ENCODE measurements at regions not wholly inside any gene's neighbourhood (a gene's known extent, or its start where the extent isn't known, plus 50 kb on each side); places are given as distances from the start of the nearest gene placed in this dataset.

DNA sequence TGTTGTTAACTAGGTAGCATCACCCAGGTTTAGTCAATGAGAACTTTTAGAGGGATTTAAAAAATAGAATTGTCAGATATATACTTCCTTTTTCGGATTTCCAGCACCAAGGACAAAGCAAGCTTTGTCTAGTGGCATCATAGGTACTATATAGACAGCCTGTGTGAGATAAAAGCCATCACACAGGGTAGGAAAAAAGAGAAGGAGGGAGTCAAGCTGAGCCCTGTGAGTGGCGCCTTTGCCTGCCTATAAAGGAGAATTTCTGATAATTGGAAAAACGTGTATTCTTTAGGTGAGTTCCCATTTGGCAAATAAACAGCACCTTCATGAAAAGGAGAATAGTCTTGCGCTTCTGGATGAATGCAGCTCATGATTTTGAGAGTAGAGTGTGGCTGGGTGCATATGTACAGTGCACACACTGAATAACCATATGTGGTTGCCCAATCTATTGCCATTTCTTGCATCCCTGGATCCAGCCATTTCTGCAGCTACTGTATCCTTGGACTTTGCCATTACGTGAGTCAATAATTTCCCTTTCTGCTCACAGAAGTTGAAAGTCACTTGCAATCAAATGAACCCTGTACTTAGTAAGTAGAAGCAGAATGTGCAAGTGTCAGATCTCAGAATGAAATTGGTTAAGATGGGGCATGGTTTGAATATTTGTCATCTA is 559.9 kb upstream of the MEX3C start:
- TF ChIP-seq, protein P1, sequence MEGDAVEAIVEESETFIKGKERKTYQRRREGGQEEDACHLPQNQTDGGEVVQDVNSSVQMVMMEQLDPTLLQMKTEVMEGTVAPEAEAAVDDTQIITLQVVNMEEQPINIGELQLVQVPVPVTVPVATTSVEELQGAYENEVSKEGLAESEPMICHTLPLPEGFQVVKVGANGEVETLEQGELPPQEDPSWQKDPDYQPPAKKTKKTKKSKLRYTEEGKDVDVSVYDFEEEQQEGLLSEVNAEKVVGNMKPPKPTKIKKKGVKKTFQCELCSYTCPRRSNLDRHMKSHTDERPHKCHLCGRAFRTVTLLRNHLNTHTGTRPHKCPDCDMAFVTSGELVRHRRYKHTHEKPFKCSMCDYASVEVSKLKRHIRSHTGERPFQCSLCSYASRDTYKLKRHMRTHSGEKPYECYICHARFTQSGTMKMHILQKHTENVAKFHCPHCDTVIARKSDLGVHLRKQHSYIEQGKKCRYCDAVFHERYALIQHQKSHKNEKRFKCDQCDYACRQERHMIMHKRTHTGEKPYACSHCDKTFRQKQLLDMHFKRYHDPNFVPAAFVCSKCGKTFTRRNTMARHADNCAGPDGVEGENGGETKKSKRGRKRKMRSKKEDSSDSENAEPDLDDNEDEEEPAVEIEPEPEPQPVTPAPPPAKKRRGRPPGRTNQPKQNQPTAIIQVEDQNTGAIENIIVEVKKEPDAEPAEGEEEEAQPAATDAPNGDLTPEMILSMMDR (IDR thresholded peaks at IDR 0.05) = no peak
- no peak for TF ChIP-seq ZFX (IDR thresholded peaks at IDR 0.05; ENCODE audit: borderline replicate concordance)

Data from 22Rv1 (cell line).